Type B pancreatic cell (in vitro differentiated cells): ENCODE measurements at regions not wholly inside any gene's neighbourhood (a gene's known extent, or its start where the extent isn't known, plus 50 kb on each side); places are given as distances from the start of the nearest gene placed in this dataset.

Experiments used
- DNase-seq: peaks from one replicate; pipeline ENCODE4 v3.0.0; 2021; ENCODE audit warnings: mixed read lengths; ENCODE audit not compliant: unreplicated experiment; ENCODE audit errors: extremely low spot score
- H3K27ac Mint-ChIP-seq: 2 replicates; pipeline ENCODE4 v1.8.0; 2021; ENCODE audit warnings: mild to moderate bottlenecking, mixed read lengths
- H3K27me3 Mint-ChIP-seq: 2 replicates; pipeline ENCODE4 v1.8.0; 2021; ENCODE audit warnings: mixed read lengths
- H3K36me3 Mint-ChIP-seq: 2 replicates; pipeline ENCODE4 v1.8.0; 2021; ENCODE audit warnings: mixed read lengths
- H3K4me1 Mint-ChIP-seq: one replicate; pipeline ENCODE4 v1.8.0; 2021; ENCODE audit warnings: mixed read lengths; ENCODE audit not compliant: unreplicated experiment
- H3K4me3 Mint-ChIP-seq: 2 replicates; pipeline ENCODE4 v1.8.0; 2021; ENCODE audit warnings: mild to moderate bottlenecking, mixed read lengths
- H3K9me3 Mint-ChIP-seq: 2 replicates; pipeline ENCODE4 v1.8.0; 2021; ENCODE audit warnings: mixed read lengths
- TF ChIP-seq, protein P1 (sequence below): fragments of 200-600 bp; sonication (generic); conservative IDR thresholded peaks from 2 replicates; pipeline ENCODE4 v1.5.0; 2021; ENCODE audit warnings: antibody characterized with exemption, mild to moderate bottlenecking

GRCh38 chr1:82690411-82690810 is 889.7 kb downstream of the ADGRL2 start:
- DNase-seq = no peak
- Mint-ChIP-seq H3K4me1 (no peaks in the 10 kb centered on the region), H3K36me3 (no peaks in the 10 kb centered on the region), H3K27ac (no peak overlapping the region), H3K27me3 (no peaks in the 10 kb centered on the region), H3K9me3 (peaks cover 5% of the 10 kb centered on the region), H3K4me3 (no peak overlapping the region)
- TF ChIP-seq, protein P1, sequence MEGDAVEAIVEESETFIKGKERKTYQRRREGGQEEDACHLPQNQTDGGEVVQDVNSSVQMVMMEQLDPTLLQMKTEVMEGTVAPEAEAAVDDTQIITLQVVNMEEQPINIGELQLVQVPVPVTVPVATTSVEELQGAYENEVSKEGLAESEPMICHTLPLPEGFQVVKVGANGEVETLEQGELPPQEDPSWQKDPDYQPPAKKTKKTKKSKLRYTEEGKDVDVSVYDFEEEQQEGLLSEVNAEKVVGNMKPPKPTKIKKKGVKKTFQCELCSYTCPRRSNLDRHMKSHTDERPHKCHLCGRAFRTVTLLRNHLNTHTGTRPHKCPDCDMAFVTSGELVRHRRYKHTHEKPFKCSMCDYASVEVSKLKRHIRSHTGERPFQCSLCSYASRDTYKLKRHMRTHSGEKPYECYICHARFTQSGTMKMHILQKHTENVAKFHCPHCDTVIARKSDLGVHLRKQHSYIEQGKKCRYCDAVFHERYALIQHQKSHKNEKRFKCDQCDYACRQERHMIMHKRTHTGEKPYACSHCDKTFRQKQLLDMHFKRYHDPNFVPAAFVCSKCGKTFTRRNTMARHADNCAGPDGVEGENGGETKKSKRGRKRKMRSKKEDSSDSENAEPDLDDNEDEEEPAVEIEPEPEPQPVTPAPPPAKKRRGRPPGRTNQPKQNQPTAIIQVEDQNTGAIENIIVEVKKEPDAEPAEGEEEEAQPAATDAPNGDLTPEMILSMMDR = no peak

- TF ChIP-seq, protein P1 = no peak
- H3K27me3 Mint-ChIP-seq = no peaks in the 10 kb centered on the region
- H3K4me1 Mint-ChIP-seq = no peaks in the 10 kb centered on the region
- peaks cover 5% of the 10 kb centered on the region for H3K9me3 Mint-ChIP-seq
- no peaks in the 10 kb centered on the region for H3K36me3 Mint-ChIP-seq
- no peak for DNase-seq
- H3K4me3 Mint-ChIP-seq = no peak overlapping the region
- H3K27ac Mint-ChIP-seq = no peak overlapping the region
Observed at GRCh38 chr1:82689217-82689616, 888.5 kb downstream of the ADGRL2 start.

DNA sequence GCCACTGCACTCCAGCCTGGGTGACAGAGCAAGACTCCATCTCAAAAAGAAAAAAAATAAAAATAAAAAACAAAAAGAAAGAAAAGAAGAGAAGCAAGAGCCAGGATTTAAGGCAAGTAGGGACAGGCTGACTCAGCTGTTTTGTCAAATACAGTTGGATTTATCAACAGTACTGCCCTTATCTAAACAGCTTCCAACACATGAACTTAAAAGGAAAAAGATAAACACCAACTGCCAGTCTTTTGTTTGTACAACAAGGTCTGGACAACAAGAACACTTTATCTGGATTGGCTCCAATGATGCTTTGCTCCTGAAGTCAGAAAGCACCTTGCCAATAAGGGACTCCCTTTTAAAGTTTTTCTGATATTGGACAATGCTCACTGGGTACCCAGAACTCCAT is 886.0 kb downstream of the ADGRL2 start:
- H3K27me3 Mint-ChIP-seq = no peaks in the 10 kb centered on the region
- H3K4me1 Mint-ChIP-seq = no peaks in the 10 kb centered on the region
- H3K36me3 Mint-ChIP-seq = no peaks in the 10 kb centered on the region
- H3K9me3 Mint-ChIP-seq = peaks cover 5% of the 10 kb centered on the region
- no peak for DNase-seq
- no peak overlapping the region for H3K4me3 Mint-ChIP-seq
- H3K27ac Mint-ChIP-seq = no peak overlapping the region
- TF ChIP-seq, protein P1 = no peak

GRCh38 chr1:82646888-82647287 is 846.2 kb downstream of the ADGRL2 start:
- Mint-ChIP-seq H3K4me1 (peaks cover 6% of the 10 kb centered on the region), H3K9me3 (no peaks in the 10 kb centered on the region), H3K27ac (no peak overlapping the region), H3K27me3 (no peaks in the 10 kb centered on the region), H3K36me3 (no peaks in the 10 kb centered on the region), H3K4me3 (no peak overlapping the region)
- DNase-seq = no peak
- TF ChIP-seq, protein P1 = no peak

DNA sequence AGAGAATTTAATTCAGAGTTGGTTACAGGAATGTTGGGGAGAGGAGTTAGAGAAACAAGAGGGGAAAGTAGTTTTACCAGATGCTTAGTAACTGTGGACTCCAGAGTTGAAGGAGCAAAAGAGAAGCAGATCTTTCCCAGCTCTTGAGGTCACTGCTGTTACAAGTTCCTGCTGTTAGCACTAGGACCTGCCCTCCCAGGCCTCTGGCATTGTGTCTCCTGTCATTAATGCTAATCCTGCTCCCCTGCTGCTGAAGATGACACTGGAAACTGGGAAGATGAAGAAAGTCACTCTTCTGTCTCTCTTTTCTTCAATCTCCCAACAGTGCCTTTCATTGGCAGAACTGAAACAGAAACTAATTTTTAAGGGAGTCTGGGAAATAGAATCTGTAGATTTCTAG is 845.6 kb downstream of the ADGRL2 start:
- no peak for DNase-seq
- Mint-ChIP-seq H3K36me3 (no peaks in the 10 kb centered on the region), H3K4me3 (no peak overlapping the region), H3K27ac (no peak overlapping the region), H3K4me1 (peaks cover 6% of the 10 kb centered on the region), H3K9me3 (no peaks in the 10 kb centered on the region), H3K27me3 (no peaks in the 10 kb centered on the region)
- TF ChIP-seq, protein P1 = no peak
